ENCODE measurements at regions not wholly inside any gene's neighbourhood (a gene's known extent, or its start where the extent isn't known, plus 50 kb on each side); places are given as distances from the start of the nearest gene placed in this dataset.

GRCh38 chr4:187238646-187239045, 515.0 kb upstream of the FAT1 start:
- no peak for DNase-seq (ENCODE audit: low read depth)

GRCh38 chr4:187251896-187252295, 528.2 kb upstream of the FAT1 start:
- DNase-seq (ENCODE audit: low read depth): no peak

- no peak for DNase-seq (ENCODE audit: low read depth)
These were observed 533.2 kb upstream of the FAT1 start for GRCh38 chr4:187256897-187257296.

GRCh38 chr4:187258651-187259401, 535.2 kb upstream of the FAT1 start:
- DNase-seq (ENCODE audit: low read depth): no peak

- no peak for DNase-seq (ENCODE audit: low read depth)
These were observed 545.3 kb upstream of the FAT1 start for GRCh38 chr4:187268940-187269339.

GRCh38 chr4:187270154-187270553, 546.5 kb upstream of the FAT1 start:
- DNase-seq (ENCODE audit: low read depth): no peak

GRCh38 chr4:187271848-187272247, 548.2 kb upstream of the FAT1 start:
- no peak for DNase-seq (ENCODE audit: low read depth)

GRCh38 chr4:187274153-187274552, 550.5 kb upstream of the FAT1 start:
- no peak for DNase-seq (ENCODE audit: low read depth)

GRCh38 chr4:187276736-187277408, 553.2 kb upstream of the FAT1 start:
- DNase-seq (ENCODE audit: low read depth): no peak

GRCh38 chr4:187283201-187283955, 559.7 kb upstream of the FAT1 start:
- no peak for DNase-seq (ENCODE audit: low read depth)

- no peak for DNase-seq (ENCODE audit: low read depth)
These were observed 562.9 kb upstream of the FAT1 start for GRCh38 chr4:187286525-187286924.

- DNase-seq (ENCODE audit: low read depth): no peak
These were observed 565.7 kb upstream of the FAT1 start for GRCh38 chr4:187289371-187289770.

GRCh38 chr4:187294861-187295260, 571.2 kb upstream of the FAT1 start:
- no peak for DNase-seq (ENCODE audit: low read depth)

- no peak for DNase-seq (ENCODE audit: low read depth)
These were observed 578.3 kb upstream of the FAT1 start for GRCh38 chr4:187301923-187302322.

GRCh38 chr4:187302457-187303150, 578.9 kb upstream of the FAT1 start:
- no peak for DNase-seq (ENCODE audit: low read depth)

GRCh38 chr4:187304133-187304532, 580.5 kb upstream of the FAT1 start:
- DNase-seq (ENCODE audit: low read depth): no peak

GRCh38 chr4:187307131-187307530, 583.5 kb upstream of the FAT1 start:
- DNase-seq (ENCODE audit: low read depth): no peak

GRCh38 chr4:187309456-187309855, 585.8 kb upstream of the FAT1 start:
- DNase-seq (ENCODE audit: low read depth): no peak

GRCh38 chr4:187312299-187312698, 588.6 kb upstream of the FAT1 start:
- DNase-seq (ENCODE audit: low read depth): no peak

GRCh38 chr4:187317799-187318198, 594.1 kb upstream of the FAT1 start:
- DNase-seq (ENCODE audit: low read depth): no peak

GRCh38 chr4:187321711-187322110, 598.1 kb upstream of the FAT1 start:
- DNase-seq (ENCODE audit: low read depth): no peak

- DNase-seq (ENCODE audit: low read depth): no peak
These were observed 608.5 kb upstream of the FAT1 start for GRCh38 chr4:187332141-187332540.

Measured in activated T-cell treated with anti-CD3 and anti-CD28 coated beads for 48 hours (primary cell).